ENCODE measurements at regions not wholly inside any gene's neighbourhood (a gene's known extent, or its start where the extent isn't known, plus 50 kb on each side); places are given as distances from the start of the nearest gene placed in this dataset.

DNA sequence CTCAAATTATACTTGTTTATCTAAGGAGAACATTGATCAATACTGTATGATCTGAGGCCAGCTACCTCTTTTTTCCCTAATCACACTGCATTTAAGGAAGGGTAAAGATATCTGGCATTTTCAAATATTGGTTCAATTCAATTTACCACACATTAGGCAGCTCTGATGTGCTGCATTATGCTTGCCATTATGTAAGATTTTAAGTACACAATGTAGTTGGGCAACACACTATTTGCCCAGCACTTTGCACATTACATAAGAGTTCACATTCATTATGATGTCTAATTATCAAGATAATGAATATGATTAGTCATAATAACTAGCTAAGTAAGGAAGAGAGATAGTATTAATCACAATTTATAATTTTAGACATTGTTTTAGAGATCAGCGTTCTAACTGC is 196.3 kb downstream of the BCHE start:
- Histone ChIP-seq H3K27me3 (no peaks in the 10 kb centered on the region), H3K36me3 (no peaks in the 10 kb centered on the region), H3K4me3 (no peak overlapping the region), H3K4me1 (peaks cover 0 to 4% of the 10 kb centered on the region in 2 donors), H3K9me3 (peaks cover 0 to 7% of the 10 kb centered on the region in 2 donors), H3K27ac (no peak overlapping the region)
- DNase-seq (ENCODE audit: low spot score in 2 of 2) = no peak
- TF ChIP-seq, protein P1, sequence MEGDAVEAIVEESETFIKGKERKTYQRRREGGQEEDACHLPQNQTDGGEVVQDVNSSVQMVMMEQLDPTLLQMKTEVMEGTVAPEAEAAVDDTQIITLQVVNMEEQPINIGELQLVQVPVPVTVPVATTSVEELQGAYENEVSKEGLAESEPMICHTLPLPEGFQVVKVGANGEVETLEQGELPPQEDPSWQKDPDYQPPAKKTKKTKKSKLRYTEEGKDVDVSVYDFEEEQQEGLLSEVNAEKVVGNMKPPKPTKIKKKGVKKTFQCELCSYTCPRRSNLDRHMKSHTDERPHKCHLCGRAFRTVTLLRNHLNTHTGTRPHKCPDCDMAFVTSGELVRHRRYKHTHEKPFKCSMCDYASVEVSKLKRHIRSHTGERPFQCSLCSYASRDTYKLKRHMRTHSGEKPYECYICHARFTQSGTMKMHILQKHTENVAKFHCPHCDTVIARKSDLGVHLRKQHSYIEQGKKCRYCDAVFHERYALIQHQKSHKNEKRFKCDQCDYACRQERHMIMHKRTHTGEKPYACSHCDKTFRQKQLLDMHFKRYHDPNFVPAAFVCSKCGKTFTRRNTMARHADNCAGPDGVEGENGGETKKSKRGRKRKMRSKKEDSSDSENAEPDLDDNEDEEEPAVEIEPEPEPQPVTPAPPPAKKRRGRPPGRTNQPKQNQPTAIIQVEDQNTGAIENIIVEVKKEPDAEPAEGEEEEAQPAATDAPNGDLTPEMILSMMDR (IDR thresholded peaks at IDR 0.05) = no peak
- intact Hi-C loops (cut with DNase I) = no loop called here

- Histone ChIP-seq H3K9me3 (no peaks in the 10 kb centered on the region), H3K4me1 (peaks cover 0 to 4% of the 10 kb centered on the region in 2 donors), H3K4me3 (no peak overlapping the region), H3K36me3 (no peaks in the 10 kb centered on the region), H3K27ac (no peak overlapping the region), H3K27me3 (no peaks in the 10 kb centered on the region)
- TF ChIP-seq, protein P1 (IDR thresholded peaks at IDR 0.05) = no peak
- intact Hi-C loops (cut with DNase I) = no loop called here
- no peak for DNase-seq (ENCODE audit: low spot score in 2 of 2)
Observed at GRCh38 chr3:165640031-165640430, 197.2 kb downstream of the BCHE start.

DNA sequence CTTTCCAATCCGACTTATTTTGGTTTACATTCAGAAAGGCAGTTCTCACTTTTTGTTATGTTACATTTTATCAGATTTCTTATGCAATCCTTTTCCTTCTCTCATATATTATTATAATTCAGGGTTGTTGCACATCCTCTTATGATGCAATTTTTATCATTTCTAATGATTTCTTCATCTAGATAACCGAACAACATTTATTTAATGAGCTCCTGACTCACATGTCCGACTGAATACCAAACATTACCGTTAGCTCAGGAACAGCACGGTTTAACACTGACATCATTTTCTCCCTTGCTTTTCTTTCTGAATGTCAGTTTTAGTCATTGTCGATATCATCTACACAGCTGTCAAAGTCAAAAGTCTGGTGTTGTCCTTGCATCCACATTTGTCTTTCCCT is 199.2 kb downstream of the BCHE start:
- Histone ChIP-seq H3K4me3 (no peak overlapping the region), H3K9me3 (no peaks in the 10 kb centered on the region), H3K36me3 (no peaks in the 10 kb centered on the region), H3K27ac (no peak overlapping the region), H3K4me1 (no peaks in the 10 kb centered on the region), H3K27me3 (no peaks in the 10 kb centered on the region)
- no peak for DNase-seq (ENCODE audit: low spot score in 2 of 2)
- TF ChIP-seq, protein P1 (IDR thresholded peaks at IDR 0.05) = no peak
- intact Hi-C loops (cut with DNase I) = no loop called here

DNA sequence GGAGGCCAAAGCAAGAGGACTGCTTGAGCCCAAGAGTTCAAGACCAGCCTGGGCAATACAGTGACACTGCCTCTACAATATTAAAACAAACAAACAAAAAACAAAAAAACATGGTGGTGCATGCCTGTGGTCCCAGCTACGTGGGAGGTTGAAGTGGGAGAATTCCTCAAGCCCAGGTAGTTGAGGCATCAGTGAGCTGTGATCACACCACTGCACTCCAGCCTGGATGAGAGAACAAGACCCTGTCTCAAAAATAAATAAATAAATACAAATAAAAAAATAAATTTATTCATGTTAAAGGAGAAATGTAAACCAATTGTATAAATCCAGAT is 200.6 kb downstream of the BCHE start:
- H3K27ac ChIP-seq = no peak overlapping the region
- H3K9me3 ChIP-seq = no peaks in the 10 kb centered on the region
- TF ChIP-seq, protein P1 (IDR thresholded peaks at IDR 0.05) = no peak
- no peaks in the 10 kb centered on the region for H3K4me1 ChIP-seq
- H3K27me3 ChIP-seq = no peaks in the 10 kb centered on the region
- no peak for DNase-seq (ENCODE audit: low spot score in 2 of 2)
- no peaks in the 10 kb centered on the region for H3K36me3 ChIP-seq
- intact Hi-C loops (cut with DNase I) = no loop called here
- no peak overlapping the region for H3K4me3 ChIP-seq

- Histone ChIP-seq H3K27ac (no peak overlapping the region), H3K4me1 (no peaks in the 10 kb centered on the region), H3K27me3 (no peaks in the 10 kb centered on the region), H3K9me3 (no peaks in the 10 kb centered on the region), H3K36me3 (no peaks in the 10 kb centered on the region), H3K4me3 (no peak overlapping the region)
- intact Hi-C loops (cut with DNase I) = no loop called here
- no peak for DNase-seq (ENCODE audit: low spot score in 2 of 2)
- TF ChIP-seq, protein P1 (IDR thresholded peaks at IDR 0.05) = no peak
Observed at GRCh38 chr3:165635791-165636683, 201.2 kb downstream of the BCHE start.

Data from ascending aorta (tissue), 2 donors.